Activated T-cell treated with anti-CD3 and anti-CD28 coated beads, Interleukin-2, amount 50 U/mL, for 4 hours (primary cell): ENCODE measurements at regions not wholly inside any gene's neighbourhood (a gene's known extent, or its start where the extent isn't known, plus 50 kb on each side); places are given as distances from the start of the nearest gene placed in this dataset.

ENCODE experiments used
- ATAC-seq, 2 donors: fragments of 200-7000 bp; cut with Tn5 transposase; one replicate each; pipeline ENCODE4 v1.10.0; 2021
- DNase-seq: peaks from one replicate; pipeline ENCODE4 v3.0.0-alpha.2; 2020
- H3K27me3 Mint-ChIP-seq: one replicate; pipeline ENCODE4 v1.8.0; 2021; ENCODE audit warnings: low read depth, mixed read lengths
- H3K36me3 Mint-ChIP-seq: one replicate; pipeline ENCODE4 v1.8.0; 2022; ENCODE audit warnings: mixed read lengths; ENCODE audit not compliant: insufficient read depth
- H3K4me1 Mint-ChIP-seq: one replicate; pipeline ENCODE4 v1.8.0; 2021; ENCODE audit warnings: low read depth, mixed read lengths
- H3K4me3 Mint-ChIP-seq: one replicate; pipeline ENCODE4 v1.8.0; 2021; ENCODE audit warnings: mild to moderate bottlenecking, moderate library complexity, mixed read lengths
- H3K9me3 Mint-ChIP-seq: one replicate; pipeline ENCODE4 v1.8.0; 2021; ENCODE audit warnings: mixed read lengths

DNA sequence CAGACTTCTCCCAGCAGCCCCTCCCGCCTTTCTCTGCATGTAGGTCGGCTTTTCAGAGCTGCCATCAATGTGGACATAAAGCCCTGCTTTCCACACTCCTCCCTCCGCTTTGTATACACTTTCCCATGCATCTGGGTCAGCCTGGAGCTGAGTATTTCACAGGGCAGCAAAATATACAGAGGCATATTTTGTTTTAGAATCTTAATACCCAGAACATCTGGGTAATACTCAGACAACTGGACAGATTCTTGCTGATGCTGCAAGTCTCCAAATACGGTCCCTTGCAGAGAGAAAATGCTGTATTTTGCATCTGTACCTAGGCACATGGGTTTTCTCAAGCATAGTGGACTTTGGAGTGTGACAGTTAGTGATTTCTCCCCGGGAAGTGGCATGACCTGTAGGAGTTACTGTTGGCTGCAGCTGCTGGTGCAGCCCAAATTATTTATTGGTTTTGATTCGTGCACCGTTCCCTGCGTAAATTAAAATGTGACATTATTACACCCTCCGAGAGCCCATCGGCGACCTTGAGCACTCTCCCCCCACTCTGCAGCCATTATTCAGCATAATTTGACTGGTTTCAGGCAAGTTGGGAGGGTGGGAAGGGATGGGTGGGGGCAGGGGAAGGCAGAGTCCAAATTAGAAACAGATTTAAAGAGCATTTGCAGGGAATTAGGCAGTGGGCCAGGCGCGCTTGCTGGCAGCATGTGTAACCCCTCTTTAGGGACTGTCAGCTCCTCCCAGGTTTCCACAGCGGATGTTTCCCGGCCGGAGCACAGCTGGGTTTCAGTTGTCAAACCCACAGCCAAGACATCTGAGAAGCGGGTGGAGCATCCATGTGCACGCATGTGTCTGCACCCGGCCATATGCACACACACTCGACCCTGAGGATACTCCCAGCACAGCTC, 100.8 kb downstream of the CPN2 start:
- ATAC-seq, result no peak
- peaks cover 2% of the 10 kb centered on the region for H3K27me3 Mint-ChIP-seq
- no peak for DNase-seq
- H3K36me3 Mint-ChIP-seq, result no peaks in the 10 kb centered on the region
- peaks cover 8% of the 10 kb centered on the region for H3K4me1 Mint-ChIP-seq
- no peaks in the 10 kb centered on the region for H3K9me3 Mint-ChIP-seq
- no peak overlapping the region for H3K4me3 Mint-ChIP-seq

DNA sequence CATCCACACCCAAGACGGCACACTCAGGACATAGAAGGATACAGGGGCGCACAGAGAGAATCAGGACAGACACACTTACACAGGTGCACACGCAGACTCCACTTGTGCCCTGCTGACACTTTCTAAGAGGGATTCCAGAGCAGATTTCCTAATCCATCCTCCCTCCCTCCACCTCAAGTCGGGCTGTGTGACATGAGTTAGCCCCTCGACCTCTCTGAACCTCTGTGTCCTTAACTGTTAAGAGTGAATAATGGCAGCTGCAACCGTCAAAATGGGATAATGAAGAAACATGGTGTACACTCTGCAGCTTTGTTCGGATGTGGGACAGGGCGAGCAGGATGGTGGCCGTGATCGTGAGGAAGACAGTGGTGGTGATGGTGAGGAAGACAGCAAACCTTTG, 100.1 kb downstream of the CPN2 start:
- Mint-ChIP-seq H3K9me3 (no peaks in the 10 kb centered on the region), H3K4me3 (no peak overlapping the region), H3K36me3 (no peaks in the 10 kb centered on the region), H3K27me3 (peaks cover 2% of the 10 kb centered on the region), H3K4me1 (peaks cover 15% of the 10 kb centered on the region)
- ATAC-seq, result no peak
- DNase-seq, result no peak

DNA sequence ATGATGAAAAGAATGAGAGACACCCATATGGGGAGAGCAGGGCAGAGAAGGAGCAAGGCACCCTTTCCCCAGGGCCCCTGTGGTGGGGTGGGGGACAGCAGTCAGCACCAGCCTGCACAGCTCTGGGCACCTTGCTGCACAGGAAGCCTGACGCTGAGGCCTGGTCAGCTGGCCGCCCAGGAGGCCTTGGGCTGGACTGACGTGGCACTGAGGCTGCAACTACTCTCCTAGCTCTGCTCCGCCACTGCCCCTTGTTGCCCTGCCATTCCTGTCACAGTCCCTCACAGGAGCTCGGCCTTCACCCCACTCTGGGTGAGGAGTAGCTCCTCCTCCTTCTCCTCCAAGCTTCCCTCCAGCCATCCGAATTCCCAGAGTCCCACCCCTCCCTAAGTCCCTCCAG, 99.7 kb downstream of the CPN2 start:
- no peaks in the 10 kb centered on the region for H3K9me3 Mint-ChIP-seq
- peaks cover 2% of the 10 kb centered on the region for H3K27me3 Mint-ChIP-seq
- ATAC-seq, result no peak
- peaks cover 17% of the 10 kb centered on the region for H3K4me1 Mint-ChIP-seq
- no peak for DNase-seq
- H3K4me3 Mint-ChIP-seq, result no peak overlapping the region
- H3K36me3 Mint-ChIP-seq, result no peaks in the 10 kb centered on the region

DNA sequence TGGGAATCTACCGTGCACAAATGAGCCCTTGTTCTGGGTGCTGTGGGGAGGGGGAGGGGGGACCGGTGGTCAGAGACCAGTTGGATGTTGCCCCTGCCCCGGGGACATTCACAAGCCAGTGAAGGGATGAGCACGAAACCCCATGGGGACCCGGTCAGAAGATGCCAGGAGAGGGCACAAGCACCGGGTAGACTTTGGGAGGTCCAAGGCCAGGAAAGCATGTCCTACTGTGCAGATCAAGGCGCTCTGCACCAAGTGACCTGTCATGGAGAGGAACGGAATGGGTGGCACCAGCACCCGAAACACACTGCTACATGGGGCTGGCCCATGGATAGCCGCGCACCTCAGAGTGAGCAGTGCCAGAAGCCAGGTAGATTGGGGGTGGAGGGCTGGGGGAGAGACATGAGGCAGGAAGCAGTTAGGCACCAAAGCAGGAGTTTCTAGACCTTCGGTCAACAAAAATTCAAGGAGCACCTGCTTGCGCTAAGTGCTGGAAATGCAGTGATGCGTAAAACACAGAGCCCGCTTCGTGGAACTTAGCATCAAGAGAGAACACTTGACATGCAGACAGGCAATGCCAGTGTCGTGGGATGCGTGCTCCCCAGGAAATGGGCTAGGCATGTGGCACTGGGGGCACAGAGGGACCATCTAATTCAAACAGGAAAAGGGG, 99.1 kb downstream of the CPN2 start:
- Mint-ChIP-seq H3K4me3 (no peak overlapping the region), H3K36me3 (no peaks in the 10 kb centered on the region), H3K27me3 (peaks cover 2% of the 10 kb centered on the region), H3K4me1 (peaks cover 17% of the 10 kb centered on the region), H3K9me3 (no peaks in the 10 kb centered on the region)
- DNase-seq (no peak), ATAC-seq (no peak)

DNA sequence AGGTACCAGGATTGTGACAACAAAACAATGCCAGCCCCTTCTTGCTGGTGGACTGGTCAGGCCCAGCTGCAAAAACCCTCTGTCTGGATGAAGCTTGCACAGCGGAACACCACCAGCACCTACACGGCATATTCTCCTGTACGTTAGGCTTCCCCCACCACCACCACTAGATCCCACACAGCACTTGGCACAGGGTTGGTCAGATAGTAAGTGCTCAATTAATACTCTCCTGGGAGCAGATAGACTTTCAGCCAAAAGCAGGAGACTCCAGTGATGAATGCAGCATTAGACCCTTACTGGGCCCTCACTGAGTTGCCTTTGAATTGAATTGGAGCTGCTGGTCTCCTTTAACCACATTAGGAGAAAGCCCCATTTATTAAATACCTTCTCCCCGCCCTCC, 97.9 kb downstream of the CPN2 start:
- no peak for ATAC-seq
- H3K4me3 Mint-ChIP-seq, result no peak overlapping the region
- no peak for DNase-seq

DNA sequence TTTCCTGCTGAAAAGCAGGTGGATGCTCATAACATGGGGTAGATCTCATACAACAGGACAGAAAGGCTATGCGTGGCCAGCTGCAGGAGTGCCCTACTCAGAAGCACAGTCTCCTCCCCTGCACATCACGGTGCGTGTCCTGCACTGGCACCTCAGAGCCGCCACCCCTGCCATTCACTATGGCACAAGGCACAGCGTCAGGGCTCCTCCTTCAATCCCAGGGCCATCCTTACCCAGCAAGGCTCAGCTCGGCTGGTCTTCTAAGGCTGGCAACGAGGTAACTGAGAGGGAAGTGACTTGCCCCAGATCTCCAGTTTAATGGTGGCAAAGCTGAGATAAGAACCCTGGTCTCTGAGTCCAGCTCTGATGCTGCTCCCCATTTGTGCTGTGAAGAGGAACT, 97.1 kb downstream of the CPN2 start:
- no peaks in the 10 kb centered on the region for H3K27me3 Mint-ChIP-seq
- H3K4me1 Mint-ChIP-seq, result peaks cover 17% of the 10 kb centered on the region
- H3K36me3 Mint-ChIP-seq, result no peaks in the 10 kb centered on the region
- H3K4me3 Mint-ChIP-seq, result no peak overlapping the region
- DNase-seq (no peak), ATAC-seq (no peak)
- peaks cover 9% of the 10 kb centered on the region for H3K9me3 Mint-ChIP-seq

More for the DNA sequence above, 97.9 kb downstream of the CPN2 start:
- peaks cover 17% of the 10 kb centered on the region for H3K4me1 Mint-ChIP-seq
- peaks cover 6% of the 10 kb centered on the region for H3K9me3 Mint-ChIP-seq
- H3K36me3 Mint-ChIP-seq, result no peaks in the 10 kb centered on the region
- H3K27me3 Mint-ChIP-seq, result peaks cover 2% of the 10 kb centered on the region

DNA sequence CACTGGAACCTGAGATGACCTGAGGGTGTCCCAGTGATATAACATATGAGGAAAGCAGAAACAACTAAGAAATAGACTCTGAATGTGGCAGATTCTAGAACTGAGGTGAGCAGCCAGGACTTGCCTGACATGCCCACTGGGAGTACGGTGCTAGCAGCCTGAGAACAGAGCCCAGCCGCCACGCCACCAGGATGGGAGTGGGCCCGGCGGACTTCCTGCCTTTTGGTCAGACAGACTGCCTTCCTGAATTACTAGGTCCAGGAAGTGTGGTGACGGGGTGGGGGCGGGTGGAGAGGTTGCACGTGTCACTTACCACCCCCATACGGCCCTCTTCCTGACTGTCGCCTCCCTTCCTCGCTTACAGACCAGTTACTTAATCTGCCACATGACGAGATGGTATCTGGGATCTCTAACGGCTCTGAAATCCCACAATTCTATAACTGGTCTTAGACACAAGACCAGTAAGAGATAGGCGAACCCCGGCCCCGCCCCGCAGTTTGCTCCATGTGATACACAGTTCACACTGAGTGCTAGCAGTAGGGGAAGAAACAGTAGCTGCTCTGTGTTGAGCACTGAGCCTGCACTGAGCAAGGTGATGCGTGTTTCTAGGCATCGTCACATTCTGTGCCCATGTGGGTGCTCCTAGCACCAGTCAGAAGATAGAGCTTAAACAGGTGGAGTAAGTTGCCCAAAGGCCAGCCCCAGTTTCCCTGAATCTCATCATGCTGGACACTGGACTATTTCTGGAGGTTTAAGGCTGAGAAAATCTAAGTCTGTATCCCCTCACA, 95.7 kb downstream of the CPN2 start:
- peaks cover 17% of the 10 kb centered on the region for H3K4me1 Mint-ChIP-seq
- peak; percentile 30 for DNase-seq
- no peaks in the 10 kb centered on the region for H3K36me3 Mint-ChIP-seq
- peak; percentile 77 to 78 for ATAC-seq
- H3K9me3 Mint-ChIP-seq, result peaks cover 9% of the 10 kb centered on the region
- no peaks in the 10 kb centered on the region for H3K27me3 Mint-ChIP-seq
- peak overlapping the region; percentile 63 for H3K4me3 Mint-ChIP-seq

DNA sequence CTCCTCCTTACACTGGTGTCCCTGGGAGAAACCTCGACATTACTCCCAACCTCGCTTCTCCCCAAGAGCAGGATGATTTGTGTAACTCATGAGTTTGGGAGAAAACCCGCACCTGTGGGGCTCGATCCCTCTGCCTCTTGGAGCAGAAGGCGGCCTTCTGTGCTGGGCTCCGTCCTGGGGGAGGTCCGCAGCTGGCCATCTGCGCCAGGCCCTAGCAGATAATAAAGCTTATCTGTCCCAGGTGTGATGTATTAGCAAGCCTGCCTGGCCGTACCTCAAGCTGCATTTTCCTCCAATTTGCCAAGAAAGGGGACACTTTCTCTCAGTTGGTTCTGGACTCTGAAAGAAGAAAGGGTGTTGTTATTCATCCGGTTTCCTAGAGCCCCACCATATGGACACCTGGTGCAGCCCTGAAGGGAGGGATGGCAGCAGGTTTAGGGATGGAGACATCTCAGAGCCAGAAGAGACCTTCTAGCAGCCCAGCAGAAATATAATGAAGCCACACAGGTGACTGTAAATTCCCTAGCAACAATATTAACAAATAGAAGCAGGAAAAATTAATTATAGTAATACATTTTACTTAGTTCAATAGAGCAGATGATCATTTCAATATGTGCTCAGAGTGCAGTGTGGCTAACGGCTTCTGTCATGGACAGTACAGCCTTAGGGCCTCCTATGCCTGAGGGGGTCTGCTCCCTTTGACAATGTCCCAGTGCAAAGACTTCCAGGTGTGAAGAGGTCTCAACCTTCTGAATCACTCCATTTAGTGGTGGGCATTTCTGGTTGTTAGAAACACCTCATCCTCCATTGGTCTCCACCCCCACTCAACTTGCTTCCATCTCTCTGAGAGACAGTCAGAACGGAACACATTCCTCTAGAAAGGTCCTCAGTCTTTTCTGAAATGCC, 94.8 kb downstream of the CPN2 start:
- Mint-ChIP-seq H3K4me3 (no peak overlapping the region), H3K4me1 (peaks cover 17% of the 10 kb centered on the region), H3K36me3 (no peaks in the 10 kb centered on the region), H3K9me3 (peaks cover 9% of the 10 kb centered on the region), H3K27me3 (no peaks in the 10 kb centered on the region)
- DNase-seq (no peak), ATAC-seq (no peak)

DNA sequence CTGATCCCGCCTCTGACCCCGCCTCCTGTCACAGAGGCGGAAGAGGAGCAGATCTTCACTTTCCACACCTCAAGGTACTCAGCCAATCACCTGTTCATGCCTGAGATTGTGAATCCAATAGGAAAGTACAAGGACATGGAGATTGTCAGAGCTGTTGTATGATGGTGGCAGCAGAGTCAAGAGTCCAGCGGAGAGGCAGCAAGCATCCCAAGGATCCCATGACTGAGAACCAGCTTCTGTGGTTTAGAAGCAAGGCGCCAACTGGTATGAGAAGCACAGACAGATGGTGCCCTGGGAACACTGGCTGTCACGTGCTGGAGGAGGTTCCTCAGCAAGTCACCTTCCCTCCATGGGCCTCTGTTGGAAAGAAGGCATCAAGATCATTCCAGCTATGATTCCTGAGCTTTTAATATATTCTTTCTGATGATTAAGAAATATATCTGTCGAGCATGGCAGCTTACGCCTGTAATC, 93.9 kb downstream of the CPN2 start:
- no peak for DNase-seq
- peaks cover 9% of the 10 kb centered on the region for H3K9me3 Mint-ChIP-seq
- peaks cover 17% of the 10 kb centered on the region for H3K4me1 Mint-ChIP-seq
- H3K27me3 Mint-ChIP-seq, result no peaks in the 10 kb centered on the region
- H3K36me3 Mint-ChIP-seq, result no peaks in the 10 kb centered on the region
- H3K4me3 Mint-ChIP-seq, result no peak overlapping the region
- ATAC-seq, result no peak

DNA sequence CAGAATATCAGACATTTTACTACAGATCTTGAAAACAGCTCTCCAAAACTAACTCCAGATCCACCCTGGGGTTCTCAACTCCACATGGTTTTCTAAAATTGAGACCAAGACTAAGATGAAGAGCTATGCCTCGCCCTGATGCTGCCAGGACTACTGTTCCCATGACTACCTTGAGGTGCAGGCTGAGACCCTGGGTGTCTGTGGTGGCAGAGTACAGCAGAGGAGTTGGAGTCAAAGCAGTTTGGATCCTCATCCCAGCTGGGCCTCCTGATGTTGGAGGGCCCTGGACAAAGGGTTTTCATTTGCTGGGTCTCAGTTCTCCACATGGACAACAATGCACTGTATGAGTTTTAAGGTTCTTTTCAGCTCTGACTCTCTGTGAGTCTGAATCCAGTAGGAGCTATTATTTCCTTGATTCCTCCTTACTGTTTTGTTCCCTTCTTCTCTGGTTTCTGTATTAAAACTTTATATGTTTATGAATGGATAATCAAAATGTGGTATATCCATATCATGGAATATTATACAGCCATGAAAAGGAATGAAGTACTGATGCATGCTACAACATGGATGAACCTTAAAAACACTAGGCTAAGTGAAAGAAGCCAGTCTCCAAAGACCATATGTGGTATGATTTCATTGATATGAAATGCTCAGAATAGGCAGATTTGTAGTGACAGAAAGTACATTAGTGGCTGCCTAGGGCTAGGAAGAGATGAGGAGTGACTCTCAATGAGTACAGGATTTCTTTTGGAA, 93.0 kb downstream of the CPN2 start:
- no peak for DNase-seq
- ATAC-seq, result no peak
- Mint-ChIP-seq H3K36me3 (no peaks in the 10 kb centered on the region), H3K4me3 (no peak overlapping the region), H3K4me1 (peaks cover 17% of the 10 kb centered on the region), H3K9me3 (peaks cover 9% of the 10 kb centered on the region), H3K27me3 (no peaks in the 10 kb centered on the region)

DNA sequence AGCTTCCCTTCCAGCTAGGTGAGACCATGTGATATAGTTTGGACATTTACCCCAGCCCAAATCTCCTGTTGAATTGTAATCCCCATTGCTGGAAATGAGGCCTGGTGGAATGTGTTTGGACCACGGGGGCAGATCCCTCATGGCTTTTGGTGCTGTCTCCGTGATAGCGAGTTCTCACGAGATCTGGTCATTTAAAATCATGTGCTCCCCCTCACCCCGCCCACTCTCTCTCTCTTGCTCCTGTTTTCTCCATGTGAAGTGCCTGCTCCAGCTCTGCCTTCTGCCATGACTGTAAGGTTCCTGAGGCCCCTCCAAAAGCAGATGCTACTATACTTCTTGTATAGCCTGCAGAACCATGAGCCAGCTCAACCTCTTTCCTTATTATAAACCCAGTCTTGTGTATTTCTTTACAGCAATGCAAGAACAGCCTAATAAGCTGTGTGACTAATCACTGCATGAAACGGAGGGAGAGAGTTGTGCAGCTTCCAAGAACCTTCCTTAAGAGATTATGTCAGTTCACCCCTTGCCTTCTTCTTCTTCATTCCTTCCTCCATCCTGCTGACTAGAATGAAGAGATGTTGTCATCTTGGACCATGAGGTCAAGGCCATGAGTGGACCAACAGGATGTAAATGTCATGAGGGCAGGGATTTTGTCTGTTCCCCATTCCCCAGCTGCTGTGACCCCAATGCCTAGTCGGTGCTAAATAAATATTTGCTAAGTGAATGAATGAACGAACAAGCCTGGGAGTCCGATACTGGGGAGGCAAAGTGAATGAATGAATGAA, 91.0 kb downstream of the CPN2 start:
- ATAC-seq (no peak), DNase-seq (no peak)
- H3K27me3 Mint-ChIP-seq, result no peaks in the 10 kb centered on the region
- peaks cover 9% of the 10 kb centered on the region for H3K9me3 Mint-ChIP-seq
- no peaks in the 10 kb centered on the region for H3K36me3 Mint-ChIP-seq
- peaks cover 11% of the 10 kb centered on the region for H3K4me1 Mint-ChIP-seq
- no peak overlapping the region for H3K4me3 Mint-ChIP-seq

DNA sequence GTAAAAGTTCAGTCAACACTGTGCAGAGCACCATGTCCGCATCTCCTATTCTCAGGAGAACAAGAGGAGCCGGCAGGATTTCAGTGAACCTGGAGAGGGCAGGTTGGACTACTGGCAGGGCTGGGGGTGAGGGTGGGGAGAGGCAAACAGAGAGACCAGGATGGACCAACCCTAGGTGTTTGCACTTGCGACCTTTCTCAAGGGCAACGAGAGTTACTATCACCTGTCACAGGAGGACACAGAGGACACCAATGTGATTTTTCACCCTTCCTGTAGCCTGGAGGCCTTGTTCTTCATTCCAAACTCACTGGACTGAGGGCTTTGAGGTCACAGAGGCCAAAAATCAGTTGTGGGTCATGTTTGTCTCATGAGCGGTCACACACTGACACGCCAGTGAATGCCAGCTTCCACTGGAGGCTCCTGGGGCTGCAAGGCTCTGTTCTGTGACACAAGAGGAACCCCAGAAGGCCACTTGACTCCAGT, 89.5 kb downstream of the CPN2 start:
- H3K9me3 Mint-ChIP-seq, result peaks cover 9% of the 10 kb centered on the region
- H3K4me1 Mint-ChIP-seq, result no peaks in the 10 kb centered on the region
- DNase-seq (no peak), ATAC-seq (no peak)
- no peaks in the 10 kb centered on the region for H3K27me3 Mint-ChIP-seq
- no peaks in the 10 kb centered on the region for H3K36me3 Mint-ChIP-seq
- no peak overlapping the region for H3K4me3 Mint-ChIP-seq
